Cardiac muscle cell (in vitro differentiated cells and primary cell): ENCODE measurements at regions not wholly inside any gene's neighbourhood (a gene's known extent, or its start where the extent isn't known, plus 50 kb on each side); places are given as distances from the start of the nearest gene placed in this dataset.

ENCODE experiments used
- DNase-seq, 2 donors: peaks; one replicate each; pipeline versions ENCODE4 v3.0.0 to v3.0.0-alpha.2; 2010 to 2017; ENCODE audit warnings: low read depth in 1 of 2, low spot score in 1 of 2
- H3K27ac ChIP-seq: fragments of 200-600 bp; sonication (generic); 2 replicates; pipeline ENCODE4 v1.5.1; 2016
- H3K27me3 ChIP-seq: fragments of 200-600 bp; sonication (generic); 2 replicates; pipeline ENCODE4 v1.6.0; 2016; ENCODE audit warnings: control low read depth
- H3K36me3 ChIP-seq: fragments of 200-600 bp; sonication (generic); 2 replicates; pipeline ENCODE4 v1.5.1; 2016; ENCODE audit warnings: control low read depth
- H3K4me1 ChIP-seq: fragments of 200-600 bp; sonication (generic); 2 replicates; pipeline ENCODE4 v1.8.1; 2017; ENCODE audit warnings: low read depth, mild to moderate bottlenecking, mixed run types
- H3K4me3 ChIP-seq: fragments of 200-600 bp; sonication (generic); 2 replicates; pipeline ENCODE4 v1.5.1; 2016; ENCODE audit warnings: mild to moderate bottlenecking
- H3K9me3 ChIP-seq: fragments of 200-600 bp; sonication (generic); 2 replicates; pipeline ENCODE4 v1.5.1; 2017; ENCODE audit warnings: low read depth, mild to moderate bottlenecking, control low read depth
- TF ChIP-seq, protein P1 (sequence below): IDR thresholded peaks from 2 replicates; pipeline ENCODE4 v1.5.1; 2012; ENCODE audit warnings: low read depth, mild to moderate bottlenecking, low read length

DNA sequence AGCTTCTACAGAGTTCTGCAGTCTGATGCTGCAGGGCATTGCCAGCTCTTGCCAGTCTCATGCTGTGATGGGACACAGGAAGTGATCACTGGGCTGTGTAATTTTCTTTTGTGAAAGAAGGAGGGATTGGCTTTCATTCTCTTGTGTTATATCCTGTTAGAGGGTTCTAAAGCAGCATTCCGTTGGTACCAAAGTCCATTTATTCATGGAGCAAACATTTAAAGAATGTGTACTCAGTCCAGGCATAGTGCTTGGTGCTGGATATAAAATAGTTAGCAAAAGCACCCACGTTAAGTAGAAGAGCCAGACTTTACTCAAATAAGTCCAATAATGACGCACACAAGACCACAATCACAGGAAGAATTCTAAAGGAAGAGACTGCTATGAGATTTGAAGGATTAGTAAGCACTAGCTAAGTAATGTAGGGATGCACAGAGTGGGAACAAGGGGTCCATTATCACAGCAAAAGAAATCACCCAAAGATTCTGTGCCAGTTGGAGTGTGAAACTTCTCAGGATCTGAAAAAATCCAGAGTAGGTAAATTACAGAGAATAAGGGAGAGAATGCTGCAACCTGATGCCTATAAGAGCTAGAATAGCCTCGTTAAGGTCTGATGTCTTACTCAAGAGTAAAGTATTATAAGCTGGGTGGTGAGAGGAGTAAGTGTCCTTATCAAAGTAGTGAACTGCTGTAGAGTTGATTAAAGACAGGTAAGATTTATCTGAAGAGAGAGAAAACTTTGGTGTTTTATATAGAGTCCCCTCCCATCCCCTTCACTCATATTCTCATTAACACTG, 728.3 kb downstream of the METTL15 start:
- Histone ChIP-seq H3K27me3 (peaks cover 29% of the 10 kb centered on the region), H3K27ac (no peak overlapping the region), H3K4me1 (peaks cover 6% of the 10 kb centered on the region), H3K36me3 (no peaks in the 10 kb centered on the region), H3K9me3 (no peaks in the 10 kb centered on the region), H3K4me3 (no peak overlapping the region)
- DNase-seq = peak; percentile 3 to 95
- TF ChIP-seq, protein P1, sequence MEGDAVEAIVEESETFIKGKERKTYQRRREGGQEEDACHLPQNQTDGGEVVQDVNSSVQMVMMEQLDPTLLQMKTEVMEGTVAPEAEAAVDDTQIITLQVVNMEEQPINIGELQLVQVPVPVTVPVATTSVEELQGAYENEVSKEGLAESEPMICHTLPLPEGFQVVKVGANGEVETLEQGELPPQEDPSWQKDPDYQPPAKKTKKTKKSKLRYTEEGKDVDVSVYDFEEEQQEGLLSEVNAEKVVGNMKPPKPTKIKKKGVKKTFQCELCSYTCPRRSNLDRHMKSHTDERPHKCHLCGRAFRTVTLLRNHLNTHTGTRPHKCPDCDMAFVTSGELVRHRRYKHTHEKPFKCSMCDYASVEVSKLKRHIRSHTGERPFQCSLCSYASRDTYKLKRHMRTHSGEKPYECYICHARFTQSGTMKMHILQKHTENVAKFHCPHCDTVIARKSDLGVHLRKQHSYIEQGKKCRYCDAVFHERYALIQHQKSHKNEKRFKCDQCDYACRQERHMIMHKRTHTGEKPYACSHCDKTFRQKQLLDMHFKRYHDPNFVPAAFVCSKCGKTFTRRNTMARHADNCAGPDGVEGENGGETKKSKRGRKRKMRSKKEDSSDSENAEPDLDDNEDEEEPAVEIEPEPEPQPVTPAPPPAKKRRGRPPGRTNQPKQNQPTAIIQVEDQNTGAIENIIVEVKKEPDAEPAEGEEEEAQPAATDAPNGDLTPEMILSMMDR = no peak

DNA sequence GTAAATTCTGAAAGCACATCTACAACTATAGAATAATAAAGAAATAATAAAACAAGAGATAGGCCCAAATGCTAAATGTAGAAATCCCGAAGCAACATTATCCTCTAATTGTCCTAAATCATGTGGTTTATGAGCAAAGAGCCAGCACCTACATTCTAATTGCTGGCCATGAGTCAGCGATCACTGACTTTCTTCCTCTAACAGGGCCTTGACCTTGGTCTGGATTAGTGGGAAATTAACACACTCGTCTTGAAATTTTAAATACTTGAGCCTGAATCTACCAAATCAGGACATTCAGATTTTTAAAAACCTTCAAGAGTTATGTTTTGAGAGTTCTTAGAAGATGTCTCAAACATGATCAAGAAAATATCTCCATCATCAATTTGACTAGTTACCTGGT, 727.6 kb downstream of the METTL15 start:
- TF ChIP-seq, protein P1 = no peak
- H3K4me1 ChIP-seq = peaks cover 6% of the 10 kb centered on the region
- no peak overlapping the region for H3K4me3 ChIP-seq
- no peaks in the 10 kb centered on the region for H3K9me3 ChIP-seq
- peaks cover 26% of the 10 kb centered on the region for H3K27me3 ChIP-seq
- H3K27ac ChIP-seq = no peak overlapping the region
- DNase-seq = peak in 1 of 2 donors; percentile 71
- H3K36me3 ChIP-seq = no peaks in the 10 kb centered on the region

DNA sequence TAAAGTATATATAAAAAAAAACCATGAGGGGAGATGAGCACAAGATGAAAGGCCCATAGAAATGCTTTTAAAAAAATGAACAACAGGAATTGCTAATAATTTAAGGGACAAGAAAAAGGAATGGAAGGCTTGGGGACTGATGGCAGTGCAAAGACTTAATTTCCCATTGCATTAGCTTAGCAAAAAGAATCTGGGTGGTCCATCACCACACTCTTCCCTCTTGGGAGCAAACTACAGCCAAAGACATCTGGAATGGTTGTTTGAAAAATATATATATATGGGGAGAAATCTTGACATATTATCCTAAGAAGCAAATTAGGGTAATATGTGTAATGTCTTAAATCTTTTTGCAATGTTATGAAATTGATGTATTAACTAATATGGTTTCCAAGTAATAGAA, 727.1 kb downstream of the METTL15 start:
- Histone ChIP-seq H3K4me3 (no peak overlapping the region), H3K27me3 (peaks cover 26% of the 10 kb centered on the region), H3K36me3 (no peaks in the 10 kb centered on the region), H3K4me1 (peaks cover 6% of the 10 kb centered on the region), H3K9me3 (no peaks in the 10 kb centered on the region), H3K27ac (no peak overlapping the region)
- no peak for DNase-seq
- TF ChIP-seq, protein P1 = no peak

DNA sequence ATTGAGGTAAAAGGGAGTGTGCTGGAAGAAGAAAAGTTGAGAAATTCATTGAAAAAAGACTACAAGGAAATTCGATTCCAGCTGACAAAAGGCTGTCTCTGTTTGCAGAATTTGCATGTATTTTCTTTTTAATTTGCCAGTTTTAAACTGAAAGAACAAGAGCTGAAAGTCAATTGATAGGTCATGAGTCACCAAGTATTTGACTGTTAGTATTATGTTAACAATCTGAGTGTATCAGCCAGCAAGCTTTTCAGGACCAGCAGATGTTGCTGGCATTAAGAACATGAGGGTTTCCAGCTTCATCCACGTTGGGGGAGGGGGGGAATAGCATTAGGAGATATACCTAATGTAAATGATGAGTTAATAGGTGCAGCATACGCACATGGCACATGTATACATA, 726.7 kb downstream of the METTL15 start:
- H3K27me3 ChIP-seq = peaks cover 21% of the 10 kb centered on the region
- no peak overlapping the region for H3K4me3 ChIP-seq
- no peaks in the 10 kb centered on the region for H3K9me3 ChIP-seq
- peaks cover 6% of the 10 kb centered on the region for H3K4me1 ChIP-seq
- peak in 1 of 2 donors; percentile 55 for DNase-seq
- no peaks in the 10 kb centered on the region for H3K36me3 ChIP-seq
- H3K27ac ChIP-seq = no peak overlapping the region
- TF ChIP-seq, protein P1 = no peak

DNA sequence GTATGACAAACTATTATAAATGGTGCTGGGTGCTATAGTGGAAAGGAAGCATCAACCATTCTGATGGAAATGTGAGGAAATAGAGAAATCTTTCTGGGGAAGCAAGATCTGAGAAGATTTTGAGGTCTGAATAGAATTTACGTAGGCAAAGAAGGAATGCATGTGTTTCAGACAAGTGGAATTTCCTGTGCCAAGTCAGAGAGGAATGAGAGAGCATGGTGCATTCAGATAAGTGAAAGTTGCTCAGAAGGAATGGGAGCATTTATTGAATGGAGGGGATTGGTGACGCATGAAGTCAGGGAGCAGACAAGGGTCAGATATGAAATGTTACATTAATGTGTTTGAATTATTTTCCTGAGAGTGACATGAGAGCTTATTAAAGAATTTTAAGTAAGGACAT, 725.5 kb downstream of the METTL15 start:
- H3K36me3 ChIP-seq = no peaks in the 10 kb centered on the region
- H3K4me3 ChIP-seq = no peak overlapping the region
- TF ChIP-seq, protein P1 = no peak
- peak in 1 of 2 donors; percentile 98 for DNase-seq
- H3K27me3 ChIP-seq = peaks cover 12% of the 10 kb centered on the region
- no peak overlapping the region for H3K27ac ChIP-seq
- peaks cover 6% of the 10 kb centered on the region for H3K4me1 ChIP-seq
- H3K9me3 ChIP-seq = no peaks in the 10 kb centered on the region
